GM18858 (cell line): ENCODE measurements at regions not wholly inside any gene's neighbourhood (a gene's known extent, or its start where the extent isn't known, plus 50 kb on each side); places are given as distances from the start of the nearest gene placed in this dataset.

Experiments used
- ATAC-seq: cut with Tn5 transposase; IDR thresholded peaks from one replicate; pipeline ENCODE4 v1.9.1; 2021; ENCODE audit not compliant: unreplicated experiment

- ATAC-seq: peak; percentile 66
Measured at GRCh38 chr12:98418357-98419075, 96.9 kb upstream of the TMPO start.

GRCh38 chr12:98419081-98419794, 96.2 kb upstream of the TMPO start:
- no peak for ATAC-seq

GRCh38 chr12:98419795-98420404, 95.5 kb upstream of the TMPO start:
- ATAC-seq: no peak

GRCh38 chr12:98420461-98420860, 94.9 kb upstream of the TMPO start:
- no peak for ATAC-seq

- no peak for ATAC-seq
Measured at GRCh38 chr12:98421316-98421715, 94.1 kb upstream of the TMPO start.

- no peak for ATAC-seq
Measured at GRCh38 chr12:98422359-98422758, 93.0 kb upstream of the TMPO start.

GRCh38 chr12:98422812-98423211, 92.6 kb upstream of the TMPO start:
- ATAC-seq: no peak

GRCh38 chr12:98423963-98424362, 91.4 kb upstream of the TMPO start:
- no peak for ATAC-seq

- peak; percentile 92 for ATAC-seq
Measured at GRCh38 chr12:98424726-98425401, 90.5 kb upstream of the TMPO start.

GRCh38 chr12:98425859-98426258, 89.5 kb upstream of the TMPO start:
- ATAC-seq: no peak

GRCh38 chr12:98431089-98431488, 84.3 kb upstream of the TMPO start:
- ATAC-seq: no peak

- no peak for ATAC-seq
Measured at GRCh38 chr12:98437166-98437565, 78.2 kb upstream of the TMPO start.

- no peak for ATAC-seq
Measured at GRCh38 chr12:98437806-98438595, 77.4 kb upstream of the TMPO start.

GRCh38 chr12:98438656-98439230, 76.6 kb upstream of the TMPO start:
- ATAC-seq: no peak

- no peak for ATAC-seq
Measured at GRCh38 chr12:98439471-98439951, 75.9 kb upstream of the TMPO start.

GRCh38 chr12:98439981-98440581, 75.3 kb upstream of the TMPO start:
- ATAC-seq: no peak

GRCh38 chr12:98446060-98446459, 69.3 kb upstream of the TMPO start:
- no peak for ATAC-seq

GRCh38 chr12:98446682-98447081, 68.7 kb upstream of the TMPO start:
- no peak for ATAC-seq

- ATAC-seq: no peak
Measured at GRCh38 chr12:98449584-98449983, 65.8 kb upstream of the TMPO start.

GRCh38 chr12:98453070-98453469, 62.3 kb upstream of the TMPO start:
- no peak for ATAC-seq
